WTC11 (cell line): ENCODE measurements at regions not wholly inside any gene's neighbourhood (a gene's known extent, or its start where the extent isn't known, plus 50 kb on each side); places are given as distances from the start of the nearest gene placed in this dataset.

Source experiments
- ATAC-seq: fragments of 200-7000 bp; cut with Tn5 transposase; 2 replicates; pipeline ENCODE4 v1.10.0; 2021; ENCODE audit warnings: mild to moderate bottlenecking, moderate library complexity
- CTCF ChIA-PET: fragments of 300-600 bp; sonication (Branson Sonifier 250); formaldehyde crosslinking; loops from one replicate; lab custom pipeline; 2021; ENCODE audit warnings: antibody characterized with exemption; lab: Charles Lee
- POLR2A ChIA-PET: fragments of 350-600 bp; sonication (Branson Sonifier 250); formaldehyde crosslinking; loops from one replicate; lab custom pipeline; 2021; ENCODE audit warnings: antibody characterized with exemption; lab: Charles Lee
- DNase-seq: peaks from one replicate; pipeline ENCODE4 v3.0.0; 2021; ENCODE audit warnings: low spot score
- H3K27ac Mint-ChIP-seq: 2 replicates; pipeline ENCODE4 v1.8.0; 2021; ENCODE audit warnings: mixed read lengths
- H3K27me3 Mint-ChIP-seq: 2 replicates; pipeline ENCODE4 v1.8.0; 2021; ENCODE audit warnings: low read depth, mild to moderate bottlenecking, moderate library complexity, mixed read lengths
- H3K36me3 Mint-ChIP-seq: 2 replicates; pipeline ENCODE4 v1.8.0; 2021; ENCODE audit warnings: mixed read lengths
- H3K4me1 Mint-ChIP-seq: 2 replicates; pipeline ENCODE4 v1.8.0; 2022; ENCODE audit warnings: mixed read lengths
- H3K4me3 Mint-ChIP-seq: 2 replicates; pipeline ENCODE4 v1.8.0; 2021; ENCODE audit warnings: mild to moderate bottlenecking, moderate library complexity, mixed read lengths
- H3K9me3 Mint-ChIP-seq: 2 replicates; pipeline ENCODE4 v1.8.0; 2021; ENCODE audit warnings: mixed read lengths
- ATF2 ChIP-seq: sonication (generic); formaldehyde crosslinking; IDR thresholded peaks from 2 replicates; pipeline ENCODE4 v1.8.1; 2022; ENCODE audit warnings: low read depth, missing genetic modification reagents, borderline replicate concordance
- ATF6 ChIP-seq: sonication (generic); formaldehyde crosslinking; IDR thresholded peaks from 2 replicates; pipeline ENCODE4 v1.8.1; 2023; ENCODE audit warnings: mild to moderate bottlenecking, missing genetic modification reagents
- CTCF ChIP-seq: fragments of 200-600 bp; IDR thresholded peaks from 2 replicates; pipeline ENCODE4 v1.8.0; 2022; ENCODE audit warnings: antibody characterized with exemption
- HMGA2 ChIP-seq: fragments of 250-450 bp; sonication (Bioruptor Pico); IDR thresholded peaks from 2 replicates; pipeline ENCODE4 v1.4.0; 2021; ENCODE audit warnings: mild to moderate bottlenecking, moderate library complexity
- IRF2 ChIP-seq: sonication (generic); formaldehyde crosslinking; IDR thresholded peaks from 2 replicates; pipeline ENCODE4 v1.8.0; 2022; ENCODE audit warnings: low read depth, missing genetic modification reagents, borderline replicate concordance
- JAZF1 ChIP-seq: fragments of 250-450 bp; sonication (Bioruptor Pico); IDR thresholded peaks from 2 replicates; pipeline ENCODE4 v1.9.0; 2021; ENCODE audit warnings: moderate library complexity, mild to moderate bottlenecking, inconsistent platforms
- RELA ChIP-seq: sonication (generic); formaldehyde crosslinking; IDR thresholded peaks from 2 replicates; pipeline ENCODE4 v1.8.1; 2022; ENCODE audit warnings: missing genetic modification reagents, mild to moderate bottlenecking, borderline replicate concordance
- SMAD3 ChIP-seq: sonication (generic); formaldehyde crosslinking; IDR thresholded peaks from 2 replicates; pipeline ENCODE4 v1.8.0; 2022; ENCODE audit warnings: missing genetic modification reagents, mild to moderate bottlenecking, borderline replicate concordance
- STAT6 ChIP-seq: sonication (generic); formaldehyde crosslinking; conservative IDR thresholded peaks from 2 replicates; pipeline ENCODE4 v1.8.1; 2023; ENCODE audit warnings: mild to moderate bottlenecking, low read depth, missing genetic modification reagents, moderate library complexity
- TEAD1 ChIP-seq: sonication (generic); formaldehyde crosslinking; IDR thresholded peaks from 2 replicates; pipeline ENCODE4 v1.8.0; 2022; ENCODE audit warnings: mild to moderate bottlenecking, missing genetic modification reagents
- ZNF232 ChIP-seq: sonication (generic); formaldehyde crosslinking; IDR thresholded peaks from 2 replicates; pipeline ENCODE4 v1.8.0; 2022; ENCODE audit warnings: mild to moderate bottlenecking, missing genetic modification reagents
- ZNF317 ChIP-seq: sonication (generic); formaldehyde crosslinking; IDR thresholded peaks from 2 replicates; pipeline ENCODE4 v1.8.1; 2023; ENCODE audit warnings: low read depth, mild to moderate bottlenecking, moderate library complexity, missing genetic modification reagents, borderline replicate concordance
- ZSCAN18 ChIP-seq: fragments of 250-450 bp; sonication (Bioruptor Pico); IDR thresholded peaks from 2 replicates; pipeline ENCODE4 v2.1.2; 2022; ENCODE audit warnings: mild to moderate bottlenecking, moderate library complexity

GRCh38 chr3:27802425-27802824 is 80.3 kb upstream of the EOMES start:
- Mint-ChIP-seq H3K4me1 (peaks cover 7% of the 10 kb centered on the region), H3K4me3 (no peak overlapping the region), H3K27me3 (no peaks in the 10 kb centered on the region), H3K27ac (no peak overlapping the region), H3K9me3 (no peaks in the 10 kb centered on the region), H3K36me3 (no peaks in the 10 kb centered on the region)
- POLR2A ChIA-PET: no interaction called here
- CTCF ChIA-PET: interaction anchor here (0.5 to 1.2 kb wide), 2 partner anchors 91 to 515 kb away, joined by 3 to 4 read pairs; no protein-coding TSS in a partner anchor
- ATAC-seq (no peak), DNase-seq (no peak)
- no peak for TF ChIP-seq ATF2 (CRISPR knock-in tag)

GRCh38 chr3:27802849-27803248 is 80.7 kb upstream of the EOMES start:
- no peak overlapping the region for H3K27ac Mint-ChIP-seq
- POLR2A ChIA-PET: no interaction called here
- no peak for TF ChIP-seq ZNF232 (CRISPR knock-in tag)
- H3K36me3 Mint-ChIP-seq: no peaks in the 10 kb centered on the region
- H3K9me3 Mint-ChIP-seq: no peaks in the 10 kb centered on the region
- H3K4me1 Mint-ChIP-seq: peaks cover 7% of the 10 kb centered on the region
- H3K4me3 Mint-ChIP-seq: no peak overlapping the region
- CTCF ChIA-PET: interaction anchor here (1.2 kb wide), 1 partner anchor 91 kb away, joined by 4 read pairs; no protein-coding TSS in a partner anchor
- no peaks in the 10 kb centered on the region for H3K27me3 Mint-ChIP-seq
- ATAC-seq (no peak), DNase-seq (no peak)

- DNase-seq (no peak), ATAC-seq (no peak)
- ChIA-PET CTCF (no interaction called here), POLR2A (no interaction called here)
- no peak overlapping the region for H3K4me3 Mint-ChIP-seq
- TF ChIP-seq RELA (no peak), TEAD1 (no peak), HMGA2 (CRISPR knock-in tag) (no peak), ATF6 (CRISPR knock-in tag) (no peak)
- H3K27ac Mint-ChIP-seq: no peak overlapping the region
- H3K4me1 Mint-ChIP-seq: peaks cover 7% of the 10 kb centered on the region
- H3K36me3 Mint-ChIP-seq: no peaks in the 10 kb centered on the region
- no peaks in the 10 kb centered on the region for H3K27me3 Mint-ChIP-seq
- no peaks in the 10 kb centered on the region for H3K9me3 Mint-ChIP-seq
Observed at GRCh38 chr3:27805282-27805681, 83.2 kb upstream of the EOMES start.

- H3K36me3 Mint-ChIP-seq: peaks cover 13% of the 10 kb centered on the region
- DNase-seq: no peak
Observed at GRCh38 chr3:27813255-27813654, 91.1 kb upstream of the EOMES start.

More at GRCh38 chr3:27813255-27813654, 91.1 kb upstream of the EOMES start:
- Mint-ChIP-seq H3K27me3 (peaks cover 19% of the 10 kb centered on the region), H3K9me3 (peaks cover 13% of the 10 kb centered on the region), H3K4me1 (peaks cover 17% of the 10 kb centered on the region), H3K4me3 (no peak overlapping the region), H3K27ac (no peak overlapping the region)
- ChIA-PET CTCF (no interaction called here), POLR2A (no interaction called here)
- ATAC-seq: peak; percentile 66
- TF ChIP-seq ZNF317 (CRISPR knock-in tag): no peak
- TF ChIP-seq IRF2 (CRISPR knock-in tag): no peak
- no peak for TF ChIP-seq STAT6
- TF ChIP-seq JAZF1 (CRISPR knock-in tag): no peak
- TF ChIP-seq HMGA2 (CRISPR knock-in tag): no peak
- TF ChIP-seq ZSCAN18 (CRISPR knock-in tag): no peak
- TF ChIP-seq CTCF: no peak
- no peak for TF ChIP-seq SMAD3
